GM21423 (cell line): ENCODE measurements at regions not wholly inside any gene's neighbourhood (a gene's known extent, or its start where the extent isn't known, plus 50 kb on each side); places are given as distances from the start of the nearest gene placed in this dataset.
"Not testable (repeated sequence)": the region's sequence is repeated elsewhere in the genome, so short reads cannot be mapped to it uniquely, and the experiment has no call there.

Experiments
- ATAC-seq: cut with Tn5 transposase; IDR thresholded peaks from one replicate; pipeline ENCODE4 v1.9.1; 2021; ENCODE audit warnings: mild to moderate bottlenecking, moderate library complexity; ENCODE audit not compliant: unreplicated experiment

GRCh38 chr10:87300163-87300562 lies 57.4 kb upstream of the NUTM2D start:
- ATAC-seq = not testable (repeated sequence)

- peak; percentile 95 for ATAC-seq
Measured at GRCh38 chr10:87301466-87302115, 56.0 kb upstream of the NUTM2D start.

DNA sequence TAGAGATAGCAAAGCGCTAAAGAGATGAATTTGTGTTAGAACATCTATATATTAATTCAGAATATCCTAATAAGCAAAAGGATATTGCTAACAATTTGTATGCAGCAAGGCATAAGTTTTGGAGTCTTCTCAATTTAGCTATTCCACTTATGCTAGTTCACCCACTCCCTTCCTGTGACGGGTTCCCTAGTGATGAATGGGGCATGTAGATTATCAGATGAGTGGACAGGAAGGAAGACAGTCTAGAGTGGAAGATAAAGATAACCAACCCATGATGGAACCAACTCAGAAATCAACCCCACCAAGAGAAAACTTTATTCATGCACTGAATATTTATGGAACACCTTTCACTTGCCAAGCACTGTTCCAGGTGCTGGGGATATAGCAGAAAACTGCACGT lies 55.4 kb upstream of the NUTM2D start:
- not testable (repeated sequence) for ATAC-seq

DNA sequence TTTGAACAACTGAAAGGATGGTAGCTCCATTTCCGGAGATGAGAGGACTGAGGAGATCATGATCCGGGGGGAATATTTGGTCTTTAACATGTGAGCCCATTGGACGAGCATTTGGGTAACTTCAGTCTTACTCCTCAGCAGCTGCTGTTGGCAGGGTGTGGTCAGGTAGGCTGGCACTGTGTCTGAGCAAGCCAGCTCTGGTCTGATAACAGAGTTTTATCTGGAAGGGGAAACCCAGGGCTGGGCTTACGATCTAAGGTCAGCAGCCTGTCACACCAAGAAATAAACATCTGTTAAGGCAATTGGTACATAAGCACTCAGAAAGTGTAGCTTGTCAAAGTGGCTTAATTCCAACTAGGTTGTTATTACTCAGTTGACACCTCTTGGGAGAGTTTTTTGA lies 53.8 kb upstream of the NUTM2D start:
- not testable (repeated sequence) for ATAC-seq

- not testable (repeated sequence) for ATAC-seq
Measured at GRCh38 chr10:87306681-87307080, 50.9 kb upstream of the NUTM2D start.
